ENCODE measurements at regions not wholly inside any gene's neighbourhood (a gene's known extent, or its start where the extent isn't known, plus 50 kb on each side); places are given as distances from the start of the nearest gene placed in this dataset.

GRCh38 chr2:34025196-34025595 is 426.1 kb upstream of the FAM98A start:
- Histone ChIP-seq H3K4me3 (no peak overlapping the region), H3K9me3 (no peaks in the 10 kb centered on the region), H3K9ac (no peak overlapping the region), H3K36me3 (no peaks in the 10 kb centered on the region), H4K20me1 (no peaks in the 10 kb centered on the region), H3K27ac (no peak overlapping the region), H3K4me2 (no peak overlapping the region), H3K4me1 (no peaks in the 10 kb centered on the region), H3K27me3 (no peaks in the 10 kb centered on the region)
- no peak for TF ChIP-seq Cebpa-rat (IDR thresholded peaks at IDR 0.05)

GRCh38 chr2:34012715-34013302 is 413.7 kb upstream of the FAM98A start:
- Histone ChIP-seq H3K4me2 (no peak overlapping the region), H3K27me3 (no peaks in the 10 kb centered on the region), H3K9me3 (peaks cover 11% of the 10 kb centered on the region), H3K27ac (no peak overlapping the region), H3K4me3 (no peak overlapping the region), H4K20me1 (no peaks in the 10 kb centered on the region), H3K9ac (no peak overlapping the region), H3K4me1 (no peaks in the 10 kb centered on the region), H3K36me3 (no peaks in the 10 kb centered on the region)
- TF ChIP-seq Cebpa-rat (IDR thresholded peaks at IDR 0.05), result no peak

DNA sequence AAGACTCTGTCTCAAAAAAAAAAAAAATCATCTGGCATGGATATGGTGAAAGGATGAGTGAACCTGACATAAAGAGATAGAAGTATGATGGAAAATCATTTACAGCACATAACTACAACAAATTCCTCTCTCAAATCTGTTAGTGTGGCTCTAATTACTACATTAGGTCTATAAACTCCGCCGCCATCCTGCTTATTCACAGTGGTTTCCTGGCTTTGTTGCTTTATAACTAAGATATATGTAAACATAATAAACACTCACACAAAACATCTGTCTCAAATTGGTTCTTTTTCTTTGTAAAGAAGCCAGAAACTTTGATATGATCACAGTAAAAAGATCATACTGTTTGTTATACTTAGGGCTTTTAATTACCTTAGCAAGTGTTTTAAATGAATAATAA is 412.6 kb upstream of the FAM98A start:
- no peaks in the 10 kb centered on the region for H3K27me3 ChIP-seq
- H3K9ac ChIP-seq, result no peak overlapping the region
- no peak overlapping the region for H3K4me2 ChIP-seq
- peaks cover 11% of the 10 kb centered on the region for H3K9me3 ChIP-seq
- no peak for TF ChIP-seq Cebpa-rat (IDR thresholded peaks at IDR 0.05)
- no peak overlapping the region for H3K4me3 ChIP-seq
- no peak overlapping the region for H3K27ac ChIP-seq
- H3K4me1 ChIP-seq, result no peaks in the 10 kb centered on the region
- H3K36me3 ChIP-seq, result no peaks in the 10 kb centered on the region
- no peaks in the 10 kb centered on the region for H4K20me1 ChIP-seq

DNA sequence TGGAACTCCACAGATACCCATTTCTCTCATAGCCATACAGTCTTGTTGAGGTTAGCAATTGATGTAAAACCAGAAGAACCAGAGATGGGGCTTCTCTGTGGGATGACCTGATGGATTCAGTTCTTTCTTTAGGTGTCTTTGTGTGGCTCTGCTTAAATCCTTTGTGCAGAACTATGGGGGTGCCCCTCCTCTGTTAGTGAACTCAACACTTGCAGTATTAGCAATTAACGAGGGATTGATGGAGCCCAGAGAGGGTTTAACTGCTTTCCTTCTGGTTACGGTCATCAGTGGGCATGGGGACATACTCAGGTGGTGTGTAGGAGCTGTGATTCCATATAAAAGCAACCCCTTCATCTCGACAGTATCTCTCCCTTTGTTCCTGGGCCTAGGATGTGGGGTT is 406.8 kb upstream of the FAM98A start:
- no peak overlapping the region for H3K27ac ChIP-seq
- no peaks in the 10 kb centered on the region for H3K9me3 ChIP-seq
- no peak overlapping the region for H3K4me2 ChIP-seq
- no peak for TF ChIP-seq Cebpa-rat (IDR thresholded peaks at IDR 0.05)
- no peaks in the 10 kb centered on the region for H3K36me3 ChIP-seq
- no peak overlapping the region for H3K9ac ChIP-seq
- no peaks in the 10 kb centered on the region for H3K27me3 ChIP-seq
- H4K20me1 ChIP-seq, result no peaks in the 10 kb centered on the region
- H3K4me1 ChIP-seq, result no peaks in the 10 kb centered on the region
- H3K4me3 ChIP-seq, result no peak overlapping the region

DNA sequence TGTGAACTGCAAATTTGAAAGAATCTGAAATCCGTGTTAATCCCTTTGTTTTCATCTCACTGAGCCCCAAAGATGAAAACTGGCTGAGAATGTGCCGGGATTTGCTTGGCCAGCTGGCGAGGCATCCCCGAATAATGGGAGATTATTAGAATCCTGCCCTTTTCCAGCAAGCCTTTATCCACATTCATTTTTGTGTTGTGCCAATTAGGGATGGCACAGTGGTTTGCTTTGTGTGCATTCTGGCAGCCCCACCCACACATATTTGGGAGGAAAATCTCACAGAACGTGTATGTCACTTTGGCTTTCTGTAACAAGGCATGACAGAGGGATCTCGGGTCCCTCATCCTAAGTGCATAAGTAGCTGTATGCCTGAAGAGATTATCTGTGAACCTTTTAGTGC is 405.8 kb upstream of the FAM98A start:
- H3K9me3 ChIP-seq, result no peaks in the 10 kb centered on the region
- H3K4me2 ChIP-seq, result no peak overlapping the region
- no peak overlapping the region for H3K27ac ChIP-seq
- H3K4me1 ChIP-seq, result no peaks in the 10 kb centered on the region
- no peaks in the 10 kb centered on the region for H3K27me3 ChIP-seq
- H4K20me1 ChIP-seq, result no peaks in the 10 kb centered on the region
- no peak for TF ChIP-seq Cebpa-rat (IDR thresholded peaks at IDR 0.05)
- no peak overlapping the region for H3K9ac ChIP-seq
- H3K4me3 ChIP-seq, result no peak overlapping the region
- no peaks in the 10 kb centered on the region for H3K36me3 ChIP-seq

- Histone ChIP-seq H4K20me1 (no peaks in the 10 kb centered on the region), H3K4me1 (no peaks in the 10 kb centered on the region), H3K27me3 (no peaks in the 10 kb centered on the region), H3K9me3 (no peaks in the 10 kb centered on the region), H3K27ac (no peak overlapping the region), H3K36me3 (no peaks in the 10 kb centered on the region), H3K9ac (no peak overlapping the region), H3K4me2 (no peak overlapping the region), H3K4me3 (no peak overlapping the region)
- no peak for TF ChIP-seq Cebpa-rat (IDR thresholded peaks at IDR 0.05)
Observed at GRCh38 chr2:34003795-34004194, 404.7 kb upstream of the FAM98A start.

GRCh38 chr2:34001557-34001956 is 402.5 kb upstream of the FAM98A start:
- Histone ChIP-seq H3K27me3 (no peaks in the 10 kb centered on the region), H3K36me3 (no peaks in the 10 kb centered on the region), H3K4me2 (no peak overlapping the region), H3K4me3 (no peak overlapping the region), H3K4me1 (no peaks in the 10 kb centered on the region), H4K20me1 (no peaks in the 10 kb centered on the region), H3K9me3 (peaks cover 11% of the 10 kb centered on the region), H3K27ac (no peak overlapping the region), H3K9ac (no peak overlapping the region)
- TF ChIP-seq Cebpa-rat (IDR thresholded peaks at IDR 0.05), result no peak

DNA sequence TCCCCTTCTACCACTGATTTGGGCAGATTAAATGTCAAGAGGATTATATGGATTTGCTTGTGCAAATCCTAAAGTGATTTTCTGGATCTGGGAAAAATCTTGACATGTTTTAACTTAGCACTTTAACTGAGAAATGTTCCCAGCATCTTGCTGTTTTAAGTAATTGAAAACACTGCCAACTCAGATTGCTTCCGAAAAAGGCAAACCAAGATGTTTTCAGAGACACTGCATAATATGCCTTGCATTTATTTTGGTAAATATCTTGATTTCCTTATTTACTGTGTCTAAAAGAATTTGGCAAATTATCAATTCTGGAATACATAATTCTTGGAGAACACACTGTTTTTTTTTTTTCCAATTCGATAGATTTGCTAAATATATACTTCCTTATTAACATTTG is 385.0 kb upstream of the FAM98A start:
- H3K4me1 ChIP-seq, result no peaks in the 10 kb centered on the region
- no peaks in the 10 kb centered on the region for H3K36me3 ChIP-seq
- no peak for TF ChIP-seq Cebpa-rat (IDR thresholded peaks at IDR 0.05)
- no peak overlapping the region for H3K4me2 ChIP-seq
- H3K4me3 ChIP-seq, result no peak overlapping the region
- no peaks in the 10 kb centered on the region for H4K20me1 ChIP-seq
- H3K27ac ChIP-seq, result no peak overlapping the region
- no peaks in the 10 kb centered on the region for H3K9me3 ChIP-seq
- H3K9ac ChIP-seq, result no peak overlapping the region
- H3K27me3 ChIP-seq, result no peaks in the 10 kb centered on the region

- TF ChIP-seq Cebpa-rat (IDR thresholded peaks at IDR 0.05), result no peak
- H3K9ac ChIP-seq, result no peak overlapping the region
- no peak overlapping the region for H3K4me2 ChIP-seq
Observed at GRCh38 chr2:33978471-33978870, 379.4 kb upstream of the FAM98A start.

GRCh38 chr2:33975498-33975897 is 376.4 kb upstream of the FAM98A start:
- Histone ChIP-seq H3K9me3 (no peaks in the 10 kb centered on the region; the same call in 1 of the 2 replicates), H4K20me1 (no peaks in the 10 kb centered on the region), H3K4me2 (no peak overlapping the region), H3K36me3 (no peaks in the 10 kb centered on the region), H3K27me3 (no peaks in the 10 kb centered on the region), H3K4me1 (no peaks in the 10 kb centered on the region), H3K27ac (no peak overlapping the region), H3K9ac (no peak overlapping the region), H3K4me3 (no peak overlapping the region)
- no peak for TF ChIP-seq Cebpa-rat (IDR thresholded peaks at IDR 0.05)

More at GRCh38 chr2:33978471-33978870, 379.4 kb upstream of the FAM98A start:
- H3K4me1 ChIP-seq, result no peaks in the 10 kb centered on the region
- no peaks in the 10 kb centered on the region for H4K20me1 ChIP-seq
- no peaks in the 10 kb centered on the region for H3K27me3 ChIP-seq
- no peaks in the 10 kb centered on the region; the same call in 1 of the 2 replicates for H3K9me3 ChIP-seq
- no peak overlapping the region for H3K27ac ChIP-seq
- H3K4me3 ChIP-seq, result no peak overlapping the region
- no peaks in the 10 kb centered on the region for H3K36me3 ChIP-seq

DNA sequence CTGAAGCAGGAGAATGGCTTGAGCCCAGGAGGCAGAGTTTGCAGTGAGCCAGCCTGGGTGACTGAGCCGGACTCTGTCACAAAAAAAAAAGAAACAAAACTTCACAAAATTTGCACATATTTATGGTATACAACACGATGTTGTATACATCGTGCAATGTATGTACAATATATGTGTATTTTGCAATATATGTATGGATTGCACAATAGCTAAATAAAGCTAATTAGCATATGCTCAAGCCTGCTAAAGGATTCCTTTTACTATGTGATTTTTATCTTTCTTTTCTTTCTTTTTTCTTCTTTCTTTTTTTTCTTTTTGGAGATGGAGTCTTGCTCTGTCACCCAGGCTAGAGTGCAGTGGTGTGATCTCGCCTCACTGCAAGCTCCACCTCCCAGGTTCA is 368.0 kb upstream of the FAM98A start:
- H3K4me1 ChIP-seq, result no peaks in the 10 kb centered on the region
- H3K9ac ChIP-seq, result no peak overlapping the region
- H3K4me3 ChIP-seq, result no peak overlapping the region
- no peak overlapping the region for H3K27ac ChIP-seq
- H3K4me2 ChIP-seq, result no peak overlapping the region
- no peaks in the 10 kb centered on the region for H4K20me1 ChIP-seq
- H3K27me3 ChIP-seq, result no peaks in the 10 kb centered on the region
- no peaks in the 10 kb centered on the region for H3K36me3 ChIP-seq
- no peak for TF ChIP-seq Cebpa-rat (IDR thresholded peaks at IDR 0.05)
- H3K9me3 ChIP-seq, result no peaks in the 10 kb centered on the region

Measured in BLaER1 (cell line).